H1 (cell line): ENCODE measurements at regions not wholly inside any gene's neighbourhood (a gene's known extent, or its start where the extent isn't known, plus 50 kb on each side); places are given as distances from the start of the nearest gene placed in this dataset.

ENCODE experiments used
- KDM1A ChIP-seq: fragments of 200-600, 300-600 bp; sonication (generic); IDR thresholded peaks from 2 replicates; pipeline ENCODE4 v1.7.1; 2016; ENCODE audit warnings: mild to moderate bottlenecking, low read length, borderline replicate concordance
- MAFK ChIP-seq: IDR thresholded peaks from 2 replicates; pipeline ENCODE4 v1.6.1; 2012; ENCODE audit warnings: low read depth, mild to moderate bottlenecking, improper control_type of control experiment, low read length
- RNF2 ChIP-seq: fragments of 200-900, 300-1000 bp; sonication (generic); IDR thresholded peaks from 2 replicates; pipeline ENCODE4 v1.7.1; 2016; ENCODE audit warnings: borderline replicate concordance, low read depth, mild to moderate bottlenecking, antibody characterized with exemption, low read length; ENCODE audit not compliant: poor library complexity, severe bottlenecking; ENCODE audit errors: missing control alignments

- TF ChIP-seq RNF2, result no peak
- TF ChIP-seq MAFK, result no peak
- no peak for TF ChIP-seq KDM1A
- TF ChIP-seq, all 59 proteins: peak for 2
These were observed 610.4 kb upstream of the IMPG1 start (continued) for GRCh38 chr6:76682842-76683241.
